K562 (cell line): ENCODE measurements at regions not wholly inside any gene's neighbourhood (a gene's known extent, or its start where the extent isn't known, plus 50 kb on each side); places are given as distances from the start of the nearest gene placed in this dataset.

Experiments
- ATAC-seq: fragments of 200-7000 bp; cut with Tn5 transposase; 3 replicates; pipeline ENCODE4 v1.9.1; 2020; ENCODE audit warnings: moderate library complexity
- BruUV-seq: library from RNA; stranded (reverse); fragments of 400-500 nt; replicated peaks from 2 replicates; lab custom pipeline; 2021; lab: Mats Ljungman, UMichigan
- CTCF ChIA-PET: fragments of 300-600 bp; formaldehyde crosslinking; extraction: SDS; loops from one replicate; lab custom pipeline; 2021; ENCODE audit warnings: low intra/inter-chr PET ratio; lab: Yijun Ruan, JAX
- POLR2A ChIA-PET: fragments of 300-600, 350-650 bp; sonication (Branson Sonifier 250); formaldehyde crosslinking; extraction: SDS; loops from one replicate; lab custom pipeline; 2021; ENCODE audit warnings: antibody characterized with exemption, inconsistent platforms; lab: Yijun Ruan, JAX
- DNase-seq, 4 experiments: peaks; one replicate each; pipeline versions ENCODE4 v3.0.0 to v3.0.0-alpha.2; 2011 to 2018; ENCODE audit warnings: low spot score in 3 of 4, mixed read lengths in 3 of 4; ENCODE audit errors: extremely low read depth in 1 of 4
- FAIRE-seq: peaks from 2 replicates; lab custom pipeline; 2011; peaks lifted over from hg19 to GRCh38; lab: Jason Lieb, UNC
- H2AFZ ChIP-seq: 2 replicates; pipeline ENCODE4 v1.6.0; 2011; ENCODE audit warnings: low read depth, low read length, control low read depth, inconsistent platforms
- H3K27ac ChIP-seq: fragments of 200-600 bp; 3 replicates; pipeline ENCODE4 v1.8.0; 2011; ENCODE audit warnings: low read depth, mild to moderate bottlenecking, control low read depth, inconsistent platforms, low read length, moderate library complexity, mixed read lengths; ENCODE audit errors: extremely low read depth
- H3K27me3 ChIP-seq, 2 experiments: fragments of 300-600 bp in 1 of 2; 2 replicates in 1 of 2; 3 replicates in 1 of 2; pipeline versions ENCODE4 v1.6.0 to v1.8.0; 2011; ENCODE audit warnings: inconsistent platforms in 2 of 2, low read length in 2 of 2, mild to moderate bottlenecking in 1 of 2, mixed read lengths in 1 of 2, moderate library complexity in 1 of 2; ENCODE audit not compliant: control insufficient read depth in 2 of 2, insufficient read depth in 2 of 2
- H3K36me3 ChIP-seq: fragments of 300-600 bp; 3 replicates; pipeline ENCODE4 v1.8.0; 2011; ENCODE audit warnings: mild to moderate bottlenecking, low read length, inconsistent platforms; ENCODE audit not compliant: control insufficient read depth, insufficient read depth
- H3K4me1 ChIP-seq, 2 experiments: fragments of 200-600 bp in 1 of 2; replicated peaks in 1 of 2; 2 replicates in 1 of 2; 3 replicates in 1 of 2; pipeline versions ENCODE4 v1.5.1 to v1.8.0; 2011; ENCODE audit warnings: inconsistent platforms in 2 of 2, low read length in 2 of 2, mild to moderate bottlenecking in 1 of 2, mixed read lengths in 1 of 2, moderate library complexity in 1 of 2; ENCODE audit not compliant: control insufficient read depth in 2 of 2, insufficient read depth in 2 of 2
- H3K4me2 ChIP-seq: 2 replicates; pipeline ENCODE4 v1.6.1; 2011; ENCODE audit warnings: low read length, control low read depth, inconsistent platforms, mixed read lengths; ENCODE audit not compliant: insufficient read depth
- H3K4me3 ChIP-seq: fragments of 200-600 bp; sonication (generic), shearing (Covaris generic); 2 replicates; pipeline ENCODE4 v1.5.1; 2016; ENCODE audit warnings: control low read depth, inconsistent platforms
- H3K79me2 ChIP-seq: fragments of 200-600 bp; 3 replicates; pipeline ENCODE4 v1.8.0; 2011; ENCODE audit warnings: low read length, inconsistent platforms; ENCODE audit not compliant: control insufficient read depth, insufficient read depth
- H3K9ac ChIP-seq, 2 experiments: 2 replicates each; pipeline versions ENCODE4 v1.6.0 to v1.6.1; 2011; ENCODE audit warnings: low read depth in 2 of 2, low read length in 2 of 2, control low read depth in 1 of 2, inconsistent platforms in 1 of 2, mild to moderate bottlenecking in 1 of 2, mixed read lengths in 1 of 2; ENCODE audit not compliant: insufficient read depth in 1 of 2
- H3K9me1 ChIP-seq: one replicate; pipeline ENCODE4 v1.6.0; 2011; ENCODE audit warnings: inconsistent platforms, mild to moderate bottlenecking, low read length, moderate library complexity; ENCODE audit not compliant: control insufficient read depth, insufficient read depth
- H3K9me3 ChIP-seq: replicated peaks from 2 replicates; pipeline ENCODE4 v1.5.1; 2011; ENCODE audit warnings: low read depth, low read length, inconsistent platforms; ENCODE audit not compliant: control insufficient read depth, insufficient read depth
- H4K20me1 ChIP-seq: replicated peaks from 2 replicates; pipeline ENCODE4 v1.6.1; 2011; ENCODE audit warnings: low read length, inconsistent platforms, mixed read lengths; ENCODE audit not compliant: control insufficient read depth, insufficient read depth
- EHMT2 ChIP-seq: fragments of 450-650 bp; IDR thresholded peaks from 2 replicates; pipeline ENCODE4 v1.6.1; 2018; ENCODE audit warnings: antibody characterized with exemption
- GABPB1 ChIP-seq: sonication (generic); formaldehyde crosslinking; IDR thresholded peaks from 2 replicates; pipeline ENCODE4 v1.8.0; 2022; ENCODE audit warnings: mild to moderate bottlenecking, missing genetic modification reagents
- HCFC1 ChIP-seq: IDR thresholded peaks from 2 replicates; pipeline ENCODE4 v1.6.1; 2012; ENCODE audit warnings: low read depth, low read length, improper control_type of control experiment
- KLF1 ChIP-seq: fragments of 450-650 bp; IDR thresholded peaks from 2 replicates; pipeline ENCODE4 v1.6.1; 2016; ENCODE audit warnings: missing genetic modification characterization, missing compliant biosample characterization
- MAFG ChIP-seq: fragments of 450-650 bp; conservative IDR thresholded peaks from 2 replicates; pipeline ENCODE4 v1.6.1; 2016; ENCODE audit warnings: missing genetic modification characterization, missing compliant biosample characterization
- MEF2D ChIP-seq: conservative IDR thresholded peaks from 2 replicates; pipeline ENCODE4 v1.6.1; 2016; ENCODE audit warnings: low read depth, missing genetic modification characterization, missing compliant biosample characterization
- TEAD1 ChIP-seq, 2 experiments: fragments of 450-650 bp in 1 of 2; sonication (generic) in 1 of 2; formaldehyde crosslinking; IDR thresholded peaks; 2 replicates each; pipeline versions ENCODE4 v1.4.0 to v1.8.0; 2020 to 2022; ENCODE audit warnings: mild to moderate bottlenecking in 2 of 2, missing genetic modification reagents in 1 of 2
- ZC3H11A ChIP-seq: IDR thresholded peaks from 2 replicates; pipeline ENCODE4 v1.6.1; 2012; ENCODE audit warnings: low read depth, low read length, improper control_type of control experiment
- ZFX ChIP-seq: sonication (generic); formaldehyde crosslinking; IDR thresholded peaks from 2 replicates; pipeline ENCODE4 v1.8.0; 2022; ENCODE audit warnings: mild to moderate bottlenecking, missing genetic modification reagents, moderate library complexity
- ZNF561 ChIP-seq: fragments of 450-650 bp; formaldehyde crosslinking; conservative IDR thresholded peaks from 2 replicates; pipeline ENCODE4 v1.4.0; 2020; ENCODE audit warnings: mild to moderate bottlenecking, moderate library complexity
- WGBS: fragments of 100-300 bp; shearing (Covaris generic); methylation state at CpG from one replicate; pipeline ENCODE4 v1.1.6; 2016; ENCODE audit warnings: low coverage, mixed read lengths; ENCODE audit not compliant: insufficient coverage; ENCODE audit errors: missing lambda C conversion rate; 5-methylcytosine and 5-hydroxymethylcytosine counted together
- in situ Hi-C: fragments of 300-500 bp; cut with MboI; formaldehyde crosslinking; loops from 4 replicates; pipeline ENCODE4 v1.15.0; 2018; ENCODE audit warnings: inconsistent platforms, mixed read lengths
- intact Hi-C: fragments of 100-400 bp; cut with micrococcal nuclease; formaldehyde crosslinking; loops from 2 replicates; pipeline ENCODE4 v1.14.2; 2022
- TF ChIP-seq, protein P1 (sequence below), 2 experiments: fragments of 450-650 bp in 1 of 2; sonication (generic) in 1 of 2; formaldehyde crosslinking; conservative IDR thresholded peaks; 2 replicates each; pipeline versions ENCODE4 v1.4.0 to v1.8.1; 2020 to 2022; ENCODE audit warnings: mild to moderate bottlenecking in 1 of 2, missing genetic modification reagents in 1 of 2
- TF ChIP-seq, protein P2 (sequence below), 2 experiments: fragments of 450-650 bp in 1 of 2; sonication (generic) in 1 of 2; formaldehyde crosslinking in 1 of 2; IDR thresholded peaks in 1 of 2; conservative IDR thresholded peaks in 1 of 2; 2 replicates each; pipeline versions ENCODE4 v1.6.1 to v1.8.1; 2016 to 2023; ENCODE audit warnings: mild to moderate bottlenecking in 2 of 2, moderate library complexity in 2 of 2, inconsistent platforms in 1 of 2, missing genetic modification reagents in 1 of 2
- TF ChIP-seq, protein P3 (sequence below): sonication (generic); formaldehyde crosslinking; IDR thresholded peaks from 2 replicates; pipeline ENCODE4 v1.8.1; 2023; ENCODE audit warnings: mild to moderate bottlenecking, missing genetic modification reagents

DNA sequence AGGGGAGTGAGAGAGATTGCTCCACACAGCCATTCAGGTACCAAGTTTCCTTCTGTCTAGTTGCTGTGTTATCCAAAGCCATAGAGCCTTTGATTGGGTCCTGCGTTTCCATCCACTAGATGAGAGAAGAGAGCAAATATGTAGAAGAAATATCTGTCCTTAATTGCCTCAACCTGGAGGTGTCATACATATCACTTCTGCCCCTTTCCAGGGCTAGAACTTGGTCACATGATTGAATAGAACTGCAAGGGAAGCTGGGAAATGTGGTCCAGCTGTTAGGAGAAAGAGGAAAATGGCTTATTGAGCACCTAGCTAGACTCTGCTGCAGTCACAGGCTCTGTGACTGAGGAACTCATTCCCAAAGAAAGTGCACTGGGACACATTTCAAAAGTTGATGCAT lies 115.6 kb upstream of the JAG1 start (continued):
- peak; percentile 52; the same call in 1 of the 2 replicates for TF ChIP-seq HCFC1
- TF ChIP-seq, protein P1, sequence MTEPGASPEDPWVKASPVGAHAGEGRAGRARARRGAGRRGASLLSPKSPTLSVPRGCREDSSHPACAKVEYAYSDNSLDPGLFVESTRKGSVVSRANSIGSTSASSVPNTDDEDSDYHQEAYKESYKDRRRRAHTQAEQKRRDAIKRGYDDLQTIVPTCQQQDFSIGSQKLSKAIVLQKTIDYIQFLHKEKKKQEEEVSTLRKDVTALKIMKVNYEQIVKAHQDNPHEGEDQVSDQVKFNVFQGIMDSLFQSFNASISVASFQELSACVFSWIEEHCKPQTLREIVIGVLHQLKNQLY (CRISPR knock-in tag; conservative IDR thresholded peaks at IDR 0.05), result no peak
- TF ChIP-seq, all 486 proteins: peak for 3

DNA sequence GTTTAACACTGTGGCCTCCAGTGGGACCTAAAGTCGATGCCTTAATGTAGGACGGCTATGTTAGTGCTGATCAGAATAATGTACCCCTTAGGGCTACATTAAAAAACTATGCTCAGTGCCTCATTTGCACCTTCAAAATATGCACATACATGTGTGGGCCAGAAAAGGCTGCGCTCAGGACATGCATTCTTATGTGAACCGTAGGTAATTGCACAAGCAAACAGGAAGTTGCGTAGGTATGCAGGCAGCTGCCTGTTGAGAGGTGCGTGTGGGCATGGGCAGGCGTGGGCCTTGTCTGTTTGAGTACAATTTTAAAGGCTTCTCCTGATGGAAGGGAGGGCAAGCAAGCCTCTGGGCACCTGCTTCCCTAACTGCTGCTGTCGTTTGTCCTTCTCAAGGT lies 116.2 kb upstream of the JAG1 start:
- Histone ChIP-seq H3K27ac (no peak overlapping the region), H3K9me1 (no peaks in the 10 kb centered on the region), H3K9me3 (no peaks in the 10 kb centered on the region), H3K4me2 (no peak overlapping the region), H3K4me3 (no peak overlapping the region), H3K9ac (no peak overlapping the region), H3K36me3 (no peaks in the 10 kb centered on the region), H3K79me2 (no peaks in the 10 kb centered on the region), H2AFZ (no peak overlapping the region), H3K4me1 (no peaks in the 10 kb centered on the region), H4K20me1 (no peaks in the 10 kb centered on the region), H3K27me3 (no peaks in the 10 kb centered on the region)
- WGBS, result 15% methylated on average over 8 of the region's 8 CpGs
- ChIA-PET POLR2A (interaction anchor here (1.0 kb wide), 1 partner anchor 9 kb away, joined by 3 read pairs; no protein-coding TSS in a partner anchor), CTCF (no interaction called here)
- DNase-seq, result no peak
- intact Hi-C loops, result no loop called here
- no peak for ATAC-seq
- no peak for FAIRE-seq
- BruUV-seq, result no TSS peak
- in situ Hi-C loops, result no loop called here
- TF ChIP-seq, protein P2, sequence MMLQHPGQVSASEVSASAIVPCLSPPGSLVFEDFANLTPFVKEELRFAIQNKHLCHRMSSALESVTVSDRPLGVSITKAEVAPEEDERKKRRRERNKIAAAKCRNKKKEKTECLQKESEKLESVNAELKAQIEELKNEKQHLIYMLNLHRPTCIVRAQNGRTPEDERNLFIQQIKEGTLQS (IDR thresholded peaks at IDR 0.05), result no peak
- TF ChIP-seq, protein P2 (CRISPR knock-in tag; conservative IDR thresholded peaks at IDR 0.05), result no peak
- TF ChIP-seq MAFG (no peak), ZFX (CRISPR knock-in tag) (no peak), ZNF561 (no peak), EHMT2 (no peak), GABPB1 (CRISPR knock-in tag) (no peak), KLF1 (tag) (no peak), ZC3H11A (no peak), TEAD1 (CRISPR knock-in tag; IDR thresholded peaks at IDR 0.05) (no peak), MEF2D (no peak)
- TF ChIP-seq, protein P3, sequence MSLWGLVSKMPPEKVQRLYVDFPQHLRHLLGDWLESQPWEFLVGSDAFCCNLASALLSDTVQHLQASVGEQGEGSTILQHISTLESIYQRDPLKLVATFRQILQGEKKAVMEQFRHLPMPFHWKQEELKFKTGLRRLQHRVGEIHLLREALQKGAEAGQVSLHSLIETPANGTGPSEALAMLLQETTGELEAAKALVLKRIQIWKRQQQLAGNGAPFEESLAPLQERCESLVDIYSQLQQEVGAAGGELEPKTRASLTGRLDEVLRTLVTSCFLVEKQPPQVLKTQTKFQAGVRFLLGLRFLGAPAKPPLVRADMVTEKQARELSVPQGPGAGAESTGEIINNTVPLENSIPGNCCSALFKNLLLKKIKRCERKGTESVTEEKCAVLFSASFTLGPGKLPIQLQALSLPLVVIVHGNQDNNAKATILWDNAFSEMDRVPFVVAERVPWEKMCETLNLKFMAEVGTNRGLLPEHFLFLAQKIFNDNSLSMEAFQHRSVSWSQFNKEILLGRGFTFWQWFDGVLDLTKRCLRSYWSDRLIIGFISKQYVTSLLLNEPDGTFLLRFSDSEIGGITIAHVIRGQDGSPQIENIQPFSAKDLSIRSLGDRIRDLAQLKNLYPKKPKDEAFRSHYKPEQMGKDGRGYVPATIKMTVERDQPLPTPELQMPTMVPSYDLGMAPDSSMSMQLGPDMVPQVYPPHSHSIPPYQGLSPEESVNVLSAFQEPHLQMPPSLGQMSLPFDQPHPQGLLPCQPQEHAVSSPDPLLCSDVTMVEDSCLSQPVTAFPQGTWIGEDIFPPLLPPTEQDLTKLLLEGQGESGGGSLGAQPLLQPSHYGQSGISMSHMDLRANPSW (CRISPR knock-in tag), result no peak
